Panc1 (cell line): ENCODE measurements at regions not wholly inside any gene's neighbourhood (a gene's known extent, or its start where the extent isn't known, plus 50 kb on each side); places are given as distances from the start of the nearest gene placed in this dataset.

Experiments used
- CTCF ChIP-seq: fragments of 450-650 bp; IDR thresholded peaks from 2 replicates; pipeline ENCODE4 v1.5.1; 2017; ENCODE audit warnings: mild to moderate bottlenecking
- POLR2AphosphoS5 ChIP-seq: IDR thresholded peaks from 2 replicates; pipeline ENCODE4 v1.6.1; 2012; ENCODE audit warnings: mild to moderate bottlenecking, low read depth, low read length, moderate library complexity
- SIN3A ChIP-seq: IDR thresholded peaks from 2 replicates; pipeline ENCODE4 v1.6.1; 2012; ENCODE audit warnings: low read depth, mild to moderate bottlenecking, low read length, moderate library complexity, borderline replicate concordance; ENCODE audit not compliant: insufficient read depth
- TCF7L2 ChIP-seq: IDR thresholded peaks from 2 replicates; pipeline ENCODE4 v1.6.1; 2011; ENCODE audit warnings: mild to moderate bottlenecking, low read depth, low read length, inconsistent platforms

- TF ChIP-seq CTCF (no peak), TCF7L2 (no peak), SIN3A (no peak), POLR2AphosphoS5 (no peak)
These were observed 192.5 kb downstream of the CDH7 start for GRCh38 chr18:65943268-65943667.
